Right cardiac atrium (tissue), 5 donors: ENCODE measurements at regions not wholly inside any gene's neighbourhood (a gene's known extent, or its start where the extent isn't known, plus 50 kb on each side); places are given as distances from the start of the nearest gene placed in this dataset.
"Not testable (repeated sequence)": the region's sequence is repeated elsewhere in the genome, so short reads cannot be mapped to it uniquely, and the experiment has no call there.

ENCODE experiments used
- ATAC-seq, 2 donors: fragments of 200-7000 bp; cut with Tn5 transposase; one replicate each; pipeline versions ENCODE4 v1.8.0 to v1.9.1; 2020; ENCODE audit warnings: moderate library complexity in 2 of 2, mild to moderate bottlenecking in 1 of 2
- DNase-seq, 3 donors: peaks; one replicate each; pipeline ENCODE4 v3.0.0-alpha.2; 2020
- H3K27ac ChIP-seq: one replicate; pipeline ENCODE4 v1.5.1; 2013; ENCODE audit warnings: mild to moderate bottlenecking, low read length, control low read depth, moderate library complexity
- H3K27me3 ChIP-seq: one replicate; pipeline ENCODE4 v1.6.1; 2013; ENCODE audit not compliant: control insufficient read depth, insufficient read depth
- H3K4me1 ChIP-seq: one replicate; pipeline ENCODE4 v1.6.1; 2013; ENCODE audit warnings: low read length; ENCODE audit not compliant: control insufficient read depth, insufficient read depth
- H3K4me3 ChIP-seq: one replicate; pipeline ENCODE4 v1.5.1; 2013; ENCODE audit warnings: low read length, control low read depth
- H3K9me3 ChIP-seq: one replicate; pipeline ENCODE4 v1.6.1; 2013; ENCODE audit warnings: low read length; ENCODE audit not compliant: control insufficient read depth
- WGBS: extraction: QIAGEN DNeasy Blood & Tissue Kit; methylation state at CpG from one replicate; pipeline ENCODE4 v1.1.7; 2013; 5-methylcytosine and 5-hydroxymethylcytosine counted together
- intact Hi-C, 4 donors: fragments of 100-400 bp; cut with DNase I; formaldehyde crosslinking; loops; one replicate each; pipeline versions ENCODE4 v1.11.0 to v1.14.0; 2022 to 2023
- donor health status: healthy with polysubstance abuse.
- donor health status: DM: no; HTN: yes; CAD: no.
- donor health status: DM: no; HTN: no; CAD: no.
- donor health status: DM: no; HTN: yes; CAD: no; lungs with severe emphysema.
- donor health status: DM: yes; HTN: yes; CAD: no.

GRCh38 chr6:854406-855118 lies 161.6 kb upstream of the EXOC2 start:
- Histone ChIP-seq H3K4me1 (no peaks in the 10 kb centered on the region), H3K27ac (no peak overlapping the region), H3K4me3 (no peak overlapping the region), H3K27me3 (no peaks in the 10 kb centered on the region), H3K9me3 (no peaks in the 10 kb centered on the region)
- intact Hi-C loops: no loop called here
- no peak for DNase-seq
- WGBS: 46% methylated on average over 12 of the region's 12 CpGs
- ATAC-seq: no peak

GRCh38 chr6:852216-852615 lies 159.3 kb upstream of the EXOC2 start:
- H3K27me3 ChIP-seq, H3K4me3 ChIP-seq, ATAC-seq, intact Hi-C loops, H3K27ac ChIP-seq, DNase-seq, H3K4me1 ChIP-seq, H3K9me3 ChIP-seq: not testable (repeated sequence)
- WGBS: 90% methylated on average over 5 of the region's 5 CpGs

- Histone ChIP-seq H3K4me1 (no peaks in the 10 kb centered on the region), H3K27ac (no peak overlapping the region), H3K27me3 (no peaks in the 10 kb centered on the region), H3K4me3 (no peak overlapping the region), H3K9me3 (no peaks in the 10 kb centered on the region)
- 65% methylated on average over 5 of the region's 5 CpGs for WGBS
- intact Hi-C loops: no loop called here
- ATAC-seq (no peak), DNase-seq (no peak)
Observed at GRCh38 chr6:849075-849506, 156.2 kb upstream of the EXOC2 start.

GRCh38 chr6:845566-845965 lies 152.6 kb upstream of the EXOC2 start:
- no peak for ATAC-seq
- no peak overlapping the region for H3K27ac ChIP-seq
- intact Hi-C loops: no loop called here
- 20% methylated on average over 2 of the region's 2 CpGs for WGBS
- DNase-seq: peak in 1 of 3 donors; percentile 42
- H3K4me3 ChIP-seq: no peak overlapping the region
- H3K27me3 ChIP-seq: no peaks in the 10 kb centered on the region
- no peaks in the 10 kb centered on the region for H3K9me3 ChIP-seq
- no peaks in the 10 kb centered on the region for H3K4me1 ChIP-seq

GRCh38 chr6:845101-845500 lies 152.2 kb upstream of the EXOC2 start:
- Histone ChIP-seq H3K27ac (no peak overlapping the region), H3K4me3 (no peak overlapping the region), H3K4me1 (no peaks in the 10 kb centered on the region), H3K9me3 (no peaks in the 10 kb centered on the region), H3K27me3 (no peaks in the 10 kb centered on the region)
- DNase-seq (no peak), ATAC-seq (no peak)
- intact Hi-C loops: no loop called here
- 55% methylated on average over 2 of the region's 2 CpGs for WGBS

- H3K4me1 ChIP-seq: no peaks in the 10 kb centered on the region
- 28% methylated on average over 9 of the region's 9 CpGs for WGBS
- intact Hi-C loops: no loop called here
- DNase-seq: peak; percentile 20 to 55 (median 54)
- no peak overlapping the region for H3K4me3 ChIP-seq
- H3K27ac ChIP-seq: no peak overlapping the region
- ATAC-seq: peak; percentile 36 to 88
- H3K9me3 ChIP-seq: no peaks in the 10 kb centered on the region
- H3K27me3 ChIP-seq: no peaks in the 10 kb centered on the region
Observed at GRCh38 chr6:842141-842540, 149.2 kb upstream of the EXOC2 start.

- H3K4me3 ChIP-seq: no peak overlapping the region
- H3K27me3 ChIP-seq: no peaks in the 10 kb centered on the region
- peak in 1 of 2 donors; percentile 29 for ATAC-seq
- H3K9me3 ChIP-seq: no peaks in the 10 kb centered on the region
- 70% methylated on average over 6 of the region's 6 CpGs for WGBS
- no peaks in the 10 kb centered on the region for H3K4me1 ChIP-seq
- intact Hi-C loops: no loop called here
- H3K27ac ChIP-seq: no peak overlapping the region
- DNase-seq: no peak
Observed at GRCh38 chr6:841569-841968, 148.6 kb upstream of the EXOC2 start.

- Histone ChIP-seq H3K9me3 (no peaks in the 10 kb centered on the region), H3K27ac (no peak overlapping the region), H3K4me3 (no peak overlapping the region), H3K4me1 (peaks cover 1% of the 10 kb centered on the region), H3K27me3 (no peaks in the 10 kb centered on the region)
- no peak for ATAC-seq
- WGBS: 90% methylated on average over 2 of the region's 2 CpGs
- intact Hi-C loops: no loop called here
- no peak for DNase-seq
Observed at GRCh38 chr6:839201-839600, 146.3 kb upstream of the EXOC2 start.

- no peak overlapping the region for H3K4me3 ChIP-seq
- H3K27me3 ChIP-seq: no peaks in the 10 kb centered on the region
- H3K4me1 ChIP-seq: peaks cover 1% of the 10 kb centered on the region
- 74% methylated on average over 4 of the region's 4 CpGs for WGBS
- intact Hi-C loops: no loop called here
- no peaks in the 10 kb centered on the region for H3K9me3 ChIP-seq
- ATAC-seq: no peak
- no peak for DNase-seq
- H3K27ac ChIP-seq: no peak overlapping the region
Observed at GRCh38 chr6:837380-837779, 144.4 kb upstream of the EXOC2 start.

GRCh38 chr6:836276-836853 lies 143.4 kb upstream of the EXOC2 start:
- WGBS: 61% methylated on average over 2 of the region's 2 CpGs
- intact Hi-C loops: no loop called here
- H3K9me3 ChIP-seq: peaks cover 2% of the 10 kb centered on the region
- ATAC-seq (peak in 1 of 2 donors; percentile 77), DNase-seq (no peak)
- H3K27ac ChIP-seq: peak overlapping the region; percentile 75
- no peaks in the 10 kb centered on the region for H3K27me3 ChIP-seq
- peaks cover 1% of the 10 kb centered on the region for H3K4me1 ChIP-seq
- no peak overlapping the region for H3K4me3 ChIP-seq

GRCh38 chr6:835476-836160 lies 142.7 kb upstream of the EXOC2 start:
- Histone ChIP-seq H3K4me3 (no peak overlapping the region), H3K4me1 (peaks cover 1% of the 10 kb centered on the region), H3K27ac (peak overlapping the region; percentile 52), H3K9me3 (peaks cover 2% of the 10 kb centered on the region), H3K27me3 (no peaks in the 10 kb centered on the region)
- DNase-seq (no peak), ATAC-seq (peak; percentile 46 to 69)
- intact Hi-C loops: no loop called here
- WGBS: 68% methylated on average over 3 of the region's 3 CpGs
